HG02623 (cell line): ENCODE measurements at regions not wholly inside any gene's neighbourhood (a gene's known extent, or its start where the extent isn't known, plus 50 kb on each side); places are given as distances from the start of the nearest gene placed in this dataset.
"Not testable (repeated sequence)": the region's sequence is repeated elsewhere in the genome, so short reads cannot be mapped to it uniquely, and the experiment has no call there.

Source experiments
- ATAC-seq: cut with Tn5 transposase; IDR thresholded peaks from one replicate; pipeline ENCODE4 v1.9.1; 2021; ENCODE audit warnings: moderate library complexity; ENCODE audit not compliant: unreplicated experiment

GRCh38 chr9:19656704-19657103, 132.1 kb downstream of the SLC24A2 start:
- no peak for ATAC-seq

- no peak for ATAC-seq
Observed at GRCh38 chr9:19651681-19652080, 137.2 kb downstream of the SLC24A2 start.

- no peak for ATAC-seq
Observed at GRCh38 chr9:19650312-19650711, 138.5 kb downstream of the SLC24A2 start.

- no peak for ATAC-seq
Observed at GRCh38 chr9:19649336-19650041, 139.3 kb downstream of the SLC24A2 start.

- no peak for ATAC-seq
Observed at GRCh38 chr9:19648672-19649071, 140.2 kb downstream of the SLC24A2 start.

- ATAC-seq: no peak
Observed at GRCh38 chr9:19643875-19644274, 145.0 kb downstream of the SLC24A2 start.

GRCh38 chr9:19642256-19642655, 146.6 kb downstream of the SLC24A2 start:
- no peak for ATAC-seq

- no peak for ATAC-seq
Observed at GRCh38 chr9:19641046-19641445, 147.8 kb downstream of the SLC24A2 start.

GRCh38 chr9:19640014-19640413, 148.8 kb downstream of the SLC24A2 start:
- no peak for ATAC-seq

GRCh38 chr9:19637084-19637483, 151.8 kb downstream of the SLC24A2 start:
- ATAC-seq: no peak

- no peak for ATAC-seq
Observed at GRCh38 chr9:19634881-19635280, 154.0 kb downstream of the SLC24A2 start.

- no peak for ATAC-seq
Observed at GRCh38 chr9:19631181-19631580, 157.7 kb downstream of the SLC24A2 start.

- ATAC-seq: no peak
Observed at GRCh38 chr9:19630760-19631159, 158.1 kb downstream of the SLC24A2 start.

- ATAC-seq: no peak
Observed at GRCh38 chr9:19629488-19629887, 159.3 kb downstream of the SLC24A2 start.

GRCh38 chr9:19625426-19625825, 163.4 kb downstream of the SLC24A2 start:
- not testable (repeated sequence) for ATAC-seq

- ATAC-seq: no peak
Observed at GRCh38 chr9:19624519-19624918, 164.3 kb downstream of the SLC24A2 start.

GRCh38 chr9:19623941-19624340, 164.9 kb downstream of the SLC24A2 start:
- no peak for ATAC-seq

GRCh38 chr9:19620326-19620725, 168.5 kb downstream of the SLC24A2 start:
- no peak for ATAC-seq

GRCh38 chr9:19619221-19619620, 169.6 kb downstream of the SLC24A2 start:
- ATAC-seq: no peak

GRCh38 chr9:19618816-19619215, 170.0 kb downstream of the SLC24A2 start:
- no peak for ATAC-seq

GRCh38 chr9:19615036-19615624, 173.7 kb downstream of the SLC24A2 start:
- ATAC-seq: no peak

- no peak for ATAC-seq
Observed at GRCh38 chr9:19614294-19614693, 174.5 kb downstream of the SLC24A2 start.

GRCh38 chr9:19600538-19600937, 188.3 kb downstream of the SLC24A2 start:
- ATAC-seq: no peak
